ENCODE measurements at regions not wholly inside any gene's neighbourhood (a gene's known extent, or its start where the extent isn't known, plus 50 kb on each side); places are given as distances from the start of the nearest gene placed in this dataset.

GRCh38 chr7:68304536-68304935 is 1293.7 kb upstream of the AUTS2 start:
- Histone ChIP-seq H3K4me3 (no peak overlapping the region), H3K9ac (ENCODE audit: low read depth in 2 of 2, low read length in 2 of 2) (no peak overlapping the region), H3K4me1 (no peaks in the 10 kb centered on the region), H3K36me3 (no peaks in the 10 kb centered on the region), H3K9me3 (no peaks in the 10 kb centered on the region), H3K27ac (no peak overlapping the region), H3K27me3 (no peaks in the 10 kb centered on the region)
- DNase-seq, result no peak
- intact Hi-C loops (cut with DNase I), result no loop called here
- TF ChIP-seq CTCF (IDR thresholded peaks at IDR 0.05), result no peak

- H3K27ac ChIP-seq, result no peak overlapping the region
- no peaks in the 10 kb centered on the region for H3K27me3 ChIP-seq
- DNase-seq, result no peak
- TF ChIP-seq CTCF (IDR thresholded peaks at IDR 0.05), result no peak
- H3K4me3 ChIP-seq, result no peak overlapping the region
- no peaks in the 10 kb centered on the region for H3K36me3 ChIP-seq
- no peak overlapping the region for H3K9ac ChIP-seq (ENCODE audit: low read depth in 2 of 2, low read length in 2 of 2)
- no peaks in the 10 kb centered on the region for H3K4me1 ChIP-seq
- H3K9me3 ChIP-seq, result no peaks in the 10 kb centered on the region
- intact Hi-C loops (cut with DNase I), result no loop called here
Observed at GRCh38 chr7:68306692-68307107, 1291.6 kb upstream of the AUTS2 start.

GRCh38 chr7:68309271-68309670 is 1289.0 kb upstream of the AUTS2 start:
- intact Hi-C loops (cut with DNase I), result no loop called here
- no peak for TF ChIP-seq CTCF (IDR thresholded peaks at IDR 0.05)
- H3K4me3 ChIP-seq, result no peak overlapping the region
- no peak overlapping the region for H3K9ac ChIP-seq (ENCODE audit: low read depth in 2 of 2, low read length in 2 of 2)
- no peak for DNase-seq
- no peak overlapping the region for H3K27ac ChIP-seq
- H3K36me3 ChIP-seq, result no peaks in the 10 kb centered on the region
- no peaks in the 10 kb centered on the region for H3K27me3 ChIP-seq
- H3K9me3 ChIP-seq, result no peaks in the 10 kb centered on the region
- H3K4me1 ChIP-seq, result no peaks in the 10 kb centered on the region

DNA sequence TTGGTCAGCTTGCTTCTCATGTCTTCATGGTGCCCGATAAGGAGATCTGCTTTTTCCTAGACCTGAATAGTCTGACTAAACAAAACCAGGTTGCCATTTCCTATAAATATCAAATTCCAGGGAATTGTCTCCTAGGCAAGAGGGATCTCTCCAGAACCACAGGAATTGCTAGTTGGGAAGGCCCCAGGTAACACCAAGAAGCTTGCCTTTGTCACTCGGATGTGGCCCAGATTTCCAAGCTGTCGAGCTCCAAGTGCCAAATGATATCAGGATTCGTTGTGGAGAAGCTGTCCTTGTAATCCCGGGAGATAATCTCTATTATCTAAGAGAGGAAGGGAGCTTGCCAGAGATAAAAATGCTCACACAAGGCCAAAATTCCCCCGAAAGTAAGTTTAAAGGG is 1288.5 kb upstream of the AUTS2 start:
- no peaks in the 10 kb centered on the region for H3K36me3 ChIP-seq
- H3K9me3 ChIP-seq, result no peaks in the 10 kb centered on the region
- no peak overlapping the region for H3K9ac ChIP-seq (ENCODE audit: low read depth in 2 of 2, low read length in 2 of 2)
- no peaks in the 10 kb centered on the region for H3K27me3 ChIP-seq
- no peak overlapping the region for H3K27ac ChIP-seq
- no peaks in the 10 kb centered on the region for H3K4me1 ChIP-seq
- no peak for DNase-seq
- TF ChIP-seq CTCF (IDR thresholded peaks at IDR 0.05), result no peak
- intact Hi-C loops (cut with DNase I), result no loop called here
- H3K4me3 ChIP-seq, result no peak overlapping the region

GRCh38 chr7:68311958-68312357 is 1286.3 kb upstream of the AUTS2 start:
- Histone ChIP-seq H3K9me3 (no peaks in the 10 kb centered on the region), H3K4me1 (no peaks in the 10 kb centered on the region), H3K27ac (no peak overlapping the region), H3K36me3 (no peaks in the 10 kb centered on the region), H3K4me3 (no peak overlapping the region), H3K27me3 (no peaks in the 10 kb centered on the region), H3K9ac (ENCODE audit: low read depth in 2 of 2, low read length in 2 of 2) (no peak overlapping the region)
- intact Hi-C loops (cut with DNase I), result no loop called here
- DNase-seq, result no peak
- TF ChIP-seq CTCF (IDR thresholded peaks at IDR 0.05), result no peak

DNA sequence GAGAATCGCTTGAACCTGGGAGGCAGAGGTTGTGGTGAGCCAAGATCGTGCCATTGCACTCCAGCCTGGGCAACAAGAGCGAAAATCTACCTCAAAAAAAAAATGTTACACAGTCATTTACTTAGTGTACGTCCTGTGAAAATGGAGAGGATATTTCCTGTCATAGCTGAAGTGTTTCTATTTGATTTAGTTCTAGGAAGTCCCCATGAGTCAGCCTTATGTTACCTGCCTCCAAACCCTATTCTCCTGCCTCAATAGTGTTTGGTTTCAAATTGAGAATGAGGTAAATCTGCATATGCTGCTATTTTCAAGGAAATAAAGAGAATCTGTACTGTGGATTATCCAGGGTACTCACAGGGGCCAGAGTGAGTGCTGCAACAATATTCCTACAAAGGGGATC is 1284.5 kb upstream of the AUTS2 start:
- Histone ChIP-seq H3K9ac (ENCODE audit: low read depth in 2 of 2, low read length in 2 of 2) (no peak overlapping the region), H3K27me3 (no peaks in the 10 kb centered on the region), H3K9me3 (no peaks in the 10 kb centered on the region), H3K4me3 (no peak overlapping the region), H3K36me3 (no peaks in the 10 kb centered on the region), H3K4me1 (no peaks in the 10 kb centered on the region), H3K27ac (no peak overlapping the region)
- intact Hi-C loops (cut with DNase I), result no loop called here
- no peak for TF ChIP-seq CTCF (IDR thresholded peaks at IDR 0.05)
- no peak for DNase-seq

All from colonic mucosa (tissue), 4 donors.